ENCODE measurements at regions not wholly inside any gene's neighbourhood (a gene's known extent, or its start where the extent isn't known, plus 50 kb on each side); places are given as distances from the start of the nearest gene placed in this dataset.

DNA sequence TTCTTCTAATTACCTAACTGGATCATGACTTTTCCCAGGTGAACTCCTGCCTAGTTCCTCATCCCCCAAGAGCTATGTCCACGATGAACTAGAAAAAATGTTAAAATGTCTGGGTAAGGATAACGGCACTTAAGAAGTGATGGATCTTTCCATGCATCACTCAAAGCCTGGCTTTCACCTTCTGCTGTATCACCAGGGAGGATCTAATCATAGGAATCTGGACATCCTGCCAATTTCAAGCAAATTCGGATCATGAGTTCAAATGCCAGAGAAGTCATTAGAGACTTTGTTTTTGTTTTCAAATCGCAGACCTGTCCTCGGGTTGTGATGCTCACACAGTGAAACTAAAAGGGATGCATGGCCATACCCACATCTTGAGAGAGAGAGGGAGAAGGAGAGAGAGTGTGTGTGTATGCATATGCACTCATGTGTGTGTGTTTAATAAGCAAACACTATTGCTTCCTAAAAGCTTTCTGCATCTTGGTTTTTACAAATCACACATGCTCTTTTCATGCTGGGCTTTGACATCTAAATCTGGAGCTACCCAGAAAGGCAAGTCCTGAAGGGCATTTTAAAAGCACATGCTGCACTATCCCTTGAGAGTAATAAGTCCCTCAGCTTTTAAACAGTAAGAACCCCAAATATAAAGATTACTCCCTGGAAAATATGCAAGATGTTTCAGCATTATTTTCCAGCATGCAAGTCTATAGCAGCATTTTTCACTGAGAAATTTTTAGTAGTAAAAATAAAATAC, 524.6 kb upstream of the NOX3 start:
- CTCF ChIA-PET: no interaction called here

DNA sequence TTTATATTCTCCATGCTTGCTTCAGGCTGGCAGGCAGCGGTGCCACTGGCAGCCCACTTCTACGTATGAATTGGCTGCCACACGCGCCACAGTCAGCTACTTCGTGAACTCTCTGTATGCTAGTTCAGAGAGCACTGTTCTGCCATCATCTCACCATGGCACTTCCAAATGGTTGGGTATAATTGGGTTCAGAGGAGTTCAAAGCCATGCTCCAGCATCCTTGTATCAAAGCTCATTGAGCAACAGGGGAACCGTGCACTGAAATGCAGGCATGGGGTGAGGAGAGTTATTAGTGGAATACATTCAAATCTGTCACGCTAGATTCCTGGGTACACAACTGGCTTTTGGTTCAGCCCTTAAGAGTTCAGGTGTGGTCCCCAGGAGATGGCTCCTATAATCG, 519.9 kb upstream of the NOX3 start:
- no peak for DNase-seq (ENCODE audit: low spot score)
- ChIA-PET POLR2A (ENCODE audit: low non-redundant PET) (no interaction called here), CTCF (no interaction called here)
- TF ChIP-seq, protein P1, sequence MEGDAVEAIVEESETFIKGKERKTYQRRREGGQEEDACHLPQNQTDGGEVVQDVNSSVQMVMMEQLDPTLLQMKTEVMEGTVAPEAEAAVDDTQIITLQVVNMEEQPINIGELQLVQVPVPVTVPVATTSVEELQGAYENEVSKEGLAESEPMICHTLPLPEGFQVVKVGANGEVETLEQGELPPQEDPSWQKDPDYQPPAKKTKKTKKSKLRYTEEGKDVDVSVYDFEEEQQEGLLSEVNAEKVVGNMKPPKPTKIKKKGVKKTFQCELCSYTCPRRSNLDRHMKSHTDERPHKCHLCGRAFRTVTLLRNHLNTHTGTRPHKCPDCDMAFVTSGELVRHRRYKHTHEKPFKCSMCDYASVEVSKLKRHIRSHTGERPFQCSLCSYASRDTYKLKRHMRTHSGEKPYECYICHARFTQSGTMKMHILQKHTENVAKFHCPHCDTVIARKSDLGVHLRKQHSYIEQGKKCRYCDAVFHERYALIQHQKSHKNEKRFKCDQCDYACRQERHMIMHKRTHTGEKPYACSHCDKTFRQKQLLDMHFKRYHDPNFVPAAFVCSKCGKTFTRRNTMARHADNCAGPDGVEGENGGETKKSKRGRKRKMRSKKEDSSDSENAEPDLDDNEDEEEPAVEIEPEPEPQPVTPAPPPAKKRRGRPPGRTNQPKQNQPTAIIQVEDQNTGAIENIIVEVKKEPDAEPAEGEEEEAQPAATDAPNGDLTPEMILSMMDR (conservative IDR thresholded peaks at IDR 0.05; ENCODE audit: low read depth): no peak
- H3K27ac ChIP-seq: no peak overlapping the region

More for the DNA sequence above, 524.6 kb upstream of the NOX3 start:
- no peak overlapping the region for H3K27ac ChIP-seq
- no peak for DNase-seq (ENCODE audit: low spot score)
- TF ChIP-seq, protein P1 (conservative IDR thresholded peaks at IDR 0.05; ENCODE audit: low read depth): no peak
- POLR2A ChIA-PET (ENCODE audit: low non-redundant PET): no interaction called here

DNA sequence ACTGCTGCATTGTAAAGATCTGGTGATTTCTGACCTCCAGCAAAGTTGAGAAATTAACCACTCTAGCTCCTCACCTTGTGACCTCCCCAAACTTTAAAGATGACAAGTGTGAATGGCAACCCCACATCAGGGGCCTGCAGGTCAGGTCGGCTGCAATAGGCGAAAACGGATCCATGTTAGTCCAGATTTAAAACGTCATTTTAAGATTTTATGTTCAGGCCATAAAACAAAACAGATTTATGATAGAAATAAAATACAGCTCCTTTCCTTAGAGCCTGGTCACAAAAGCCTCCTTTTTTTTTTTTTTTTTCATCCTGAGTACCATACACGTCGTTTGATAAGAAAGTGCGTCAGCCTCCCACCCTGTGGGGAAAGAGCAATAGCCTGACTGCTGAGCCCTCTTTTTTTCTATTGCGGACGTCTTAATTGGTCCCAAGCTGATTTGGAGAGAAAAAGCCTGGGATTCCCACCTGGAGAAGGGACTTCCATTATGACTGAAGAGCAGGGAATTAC, 519.2 kb upstream of the NOX3 start:
- DNase-seq (ENCODE audit: low spot score): no peak
- POLR2A ChIA-PET (ENCODE audit: low non-redundant PET): no interaction called here
- CTCF ChIA-PET: no interaction called here
- TF ChIP-seq, protein P1 (conservative IDR thresholded peaks at IDR 0.05; ENCODE audit: low read depth): no peak
- no peak overlapping the region for H3K27ac ChIP-seq

DNA sequence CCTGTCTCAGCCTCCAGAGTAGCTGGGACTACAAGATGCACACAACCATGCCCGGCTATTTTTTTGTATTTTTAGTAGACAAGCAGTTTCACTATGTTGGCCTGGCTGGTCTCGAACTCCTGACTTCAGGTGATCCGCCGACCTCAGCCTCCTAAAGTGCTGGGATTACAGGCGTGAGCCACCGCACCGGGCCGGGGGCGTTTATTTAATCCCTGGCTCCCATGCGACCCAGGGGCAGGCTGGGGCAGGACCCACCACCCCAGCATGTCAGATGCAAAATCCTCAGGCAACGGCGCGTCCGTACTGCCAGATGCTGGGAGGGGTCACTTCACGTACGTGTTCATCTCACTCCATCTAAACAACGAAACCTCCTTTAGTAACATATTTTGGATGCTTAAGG, 518.7 kb upstream of the NOX3 start:
- H3K27ac ChIP-seq: no peak overlapping the region
- DNase-seq (ENCODE audit: low spot score): no peak
- ChIA-PET CTCF (no interaction called here), POLR2A (ENCODE audit: low non-redundant PET) (no interaction called here)
- TF ChIP-seq, protein P1 (conservative IDR thresholded peaks at IDR 0.05; ENCODE audit: low read depth): no peak

DNA sequence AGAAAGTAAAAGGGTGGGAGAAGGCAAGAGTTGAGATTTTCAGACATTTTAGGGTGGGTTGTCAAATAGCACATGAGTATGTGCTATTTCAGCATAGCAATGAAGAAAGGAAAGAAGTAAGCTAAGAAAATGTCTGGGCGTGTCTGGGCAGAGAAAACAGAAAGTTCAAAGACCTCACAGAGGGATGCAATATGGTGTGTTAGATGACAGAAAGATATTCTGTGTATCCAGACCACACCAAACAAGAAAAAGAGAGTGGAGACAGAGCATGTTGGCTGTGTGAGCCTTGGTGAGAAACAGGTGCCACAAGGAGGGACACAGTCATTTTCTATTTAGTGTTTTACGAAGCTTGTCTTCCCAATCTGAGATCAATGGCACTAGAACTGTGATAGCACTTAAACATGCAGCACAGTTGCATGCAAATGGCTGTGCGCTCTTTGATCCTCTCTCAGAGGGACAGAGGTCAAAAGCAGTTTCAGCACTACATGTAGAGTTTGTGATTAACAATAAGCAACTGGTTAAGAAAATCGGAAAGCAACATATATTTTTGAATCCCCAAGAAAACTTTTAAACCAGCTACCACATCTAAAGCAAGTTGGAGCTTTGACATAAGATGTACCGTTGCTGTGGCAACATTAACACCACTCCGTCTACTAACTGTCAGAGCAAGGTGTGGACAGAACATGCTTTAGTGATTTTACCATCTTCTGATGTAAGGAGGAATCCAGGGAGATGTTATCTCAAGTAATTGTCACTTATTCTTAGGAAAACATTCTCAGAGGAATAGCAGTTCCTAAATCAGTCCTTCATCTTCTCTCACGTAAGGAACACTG, 515.5 kb upstream of the NOX3 start:
- CTCF ChIA-PET: no interaction called here
- H3K27ac ChIP-seq: no peak overlapping the region
- POLR2A ChIA-PET (ENCODE audit: low non-redundant PET): no interaction called here
- no peak for DNase-seq (ENCODE audit: low spot score)
- TF ChIP-seq, protein P1 (conservative IDR thresholded peaks at IDR 0.05; ENCODE audit: low read depth): no peak

DNA sequence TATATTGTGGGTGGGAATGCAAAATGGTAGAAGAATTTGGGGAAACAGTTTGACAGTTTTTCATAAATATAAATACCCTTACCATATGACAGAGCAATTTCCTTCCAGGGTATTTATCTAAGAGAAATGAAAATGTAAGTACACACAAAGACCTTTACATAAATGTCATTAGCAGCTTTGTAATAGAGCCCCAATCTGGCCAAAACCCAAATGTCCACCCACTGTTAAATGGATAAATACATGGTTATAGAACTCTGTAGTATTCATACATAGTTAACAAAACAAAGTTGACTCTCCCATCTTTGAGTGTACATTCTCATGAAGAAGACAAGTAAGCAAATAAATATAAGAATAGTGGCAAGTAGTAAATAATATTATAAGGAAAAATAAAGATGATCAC, 514.8 kb upstream of the NOX3 start:
- ChIA-PET POLR2A (ENCODE audit: low non-redundant PET) (no interaction called here), CTCF (no interaction called here)
- TF ChIP-seq, protein P1 (conservative IDR thresholded peaks at IDR 0.05; ENCODE audit: low read depth): no peak
- no peak overlapping the region for H3K27ac ChIP-seq
- no peak for DNase-seq (ENCODE audit: low spot score)

Measured in RWPE1 (cell line).